B cell (primary cell): ENCODE measurements at regions not wholly inside any gene's neighbourhood (a gene's known extent, or its start where the extent isn't known, plus 50 kb on each side); places are given as distances from the start of the nearest gene placed in this dataset.

ENCODE experiments used
- ATAC-seq: fragments of 200-7000 bp; cut with Tn5 transposase; one replicate; pipeline ENCODE4 v1.10.0; 2021; ENCODE audit warnings: low read depth, mild to moderate bottlenecking, moderate number of reproducible peaks, moderate library complexity
- CTCF ChIA-PET: fragments of 350-600 bp; sonication (Branson Sonifier 250); formaldehyde crosslinking; loops from one replicate; lab custom pipeline; 2021; ENCODE audit warnings: antibody characterized with exemption, inconsistent platforms; lab: Charles Lee
- POLR2A ChIA-PET: fragments of 350-600 bp; sonication (Branson Sonifier 250); formaldehyde crosslinking; loops from one replicate; lab custom pipeline; 2021; ENCODE audit warnings: antibody characterized with exemption; lab: Charles Lee
- DNase-seq: peaks from one replicate; pipeline ENCODE4 v3.0.0; 2013
- H2AFZ ChIP-seq: 2 replicates; pipeline ENCODE4 v1.6.1; 2012; ENCODE audit warnings: mild to moderate bottlenecking, low read depth, low read length; ENCODE audit not compliant: insufficient read depth, poor library complexity, severe bottlenecking
- H3K27ac ChIP-seq, 2 donors: 1 replicate in 1 of 2; 2 replicates in 1 of 2; pipeline ENCODE4 v1.5.1; 2012 to 2013; ENCODE audit warnings: low read length in 2 of 2, mild to moderate bottlenecking in 2 of 2, moderate library complexity in 1 of 2
- H3K27me3 ChIP-seq, 4 experiments: fragments of 200-600 bp in 1 of 4; sonication (generic) in 1 of 4; replicated peaks in 1 of 4; 1 replicate in 2 of 4; 2 replicates in 2 of 4; pipeline versions ENCODE4 v1.6.1 to v1.7.0; 2013 to 2016; ENCODE audit warnings: low read length in 3 of 4, mild to moderate bottlenecking in 2 of 4, mixed read lengths in 1 of 4, moderate library complexity in 1 of 4; ENCODE audit not compliant: insufficient read depth in 4 of 4, control insufficient read depth in 3 of 4; ENCODE audit errors: control extremely low read depth in 1 of 4
- H3K36me3 ChIP-seq, 2 experiments: replicated peaks in 1 of 2; 1 replicate in 1 of 2; 2 replicates in 1 of 2; pipeline versions ENCODE4 v1.6.1 to v1.7.1; 2013; ENCODE audit warnings: low read length in 1 of 2; ENCODE audit not compliant: insufficient read depth in 2 of 2, control insufficient read depth in 1 of 2; ENCODE audit errors: control extremely low read depth in 1 of 2, extremely low read depth in 1 of 2
- H3K4me1 ChIP-seq, 2 donors: fragments of 200-600 bp in 1 of 2; sonication (generic) in 1 of 2; 1 replicate in 1 of 2; 2 replicates in 1 of 2; pipeline versions ENCODE4 v1.5.1 to v1.6.1; 2013 to 2017; ENCODE audit warnings: low read length in 2 of 2; ENCODE audit not compliant: control insufficient read depth in 2 of 2, insufficient read depth in 2 of 2
- H3K4me2 ChIP-seq: replicated peaks from 2 replicates; pipeline ENCODE3; 2012; ENCODE audit warnings: mild to moderate bottlenecking, low read depth, low read length; ENCODE audit not compliant: poor library complexity, severe bottlenecking
- H3K4me3 ChIP-seq, 5 experiments: fragments of 200-600 bp in 1 of 5; sonication (generic) in 1 of 5; 1 replicate in 3 of 5; 2 replicates in 2 of 5; pipeline versions ENCODE4 v1.5.1 to v1.7.0; 2011 to 2016; ENCODE audit warnings: low read length in 4 of 5, mild to moderate bottlenecking in 4 of 5, low read depth in 2 of 5, control low read depth in 1 of 5, moderate library complexity in 1 of 5; ENCODE audit not compliant: insufficient read depth in 1 of 5; ENCODE audit errors: control extremely low read depth in 1 of 5, extremely low read depth in 1 of 5
- H3K79me2 ChIP-seq: fragments of 200-600 bp; sonication (generic); one replicate; pipeline ENCODE4 v1.6.0; 2016; ENCODE audit warnings: low read length; ENCODE audit not compliant: control insufficient read depth, insufficient read depth
- H3K9ac ChIP-seq: fragments of 200-600 bp; sonication (generic); 2 replicates; pipeline ENCODE4 v1.6.1; 2017; ENCODE audit warnings: mild to moderate bottlenecking, low read length, moderate library complexity
- H3K9me3 ChIP-seq, 3 donors: one replicate each; pipeline versions ENCODE4 v1.6.1 to v1.7.1; 2013; ENCODE audit warnings: low read length in 2 of 3; ENCODE audit not compliant: control insufficient read depth in 2 of 3, insufficient read depth in 1 of 3; ENCODE audit errors: control extremely low read depth in 1 of 3
- H4K20me1 ChIP-seq: 2 replicates; pipeline ENCODE4 v1.6.0; 2012; ENCODE audit warnings: mild to moderate bottlenecking, low read length; ENCODE audit not compliant: insufficient read depth, control insufficient read depth, poor library complexity, severe bottlenecking
- H3K27ac Mint-ChIP-seq: one replicate; pipeline ENCODE4 v1.8.0; 2021; ENCODE audit warnings: mixed read lengths
- H3K27me3 Mint-ChIP-seq: one replicate; pipeline ENCODE4 v1.8.0; 2021; ENCODE audit warnings: mixed read lengths
- H3K4me1 Mint-ChIP-seq: one replicate; pipeline ENCODE4 v1.8.0; 2021; ENCODE audit warnings: mixed read lengths
- H3K4me3 Mint-ChIP-seq: one replicate; pipeline ENCODE4 v1.8.0; 2021; ENCODE audit warnings: mixed read lengths
- H3K9me3 Mint-ChIP-seq: one replicate; pipeline ENCODE4 v1.8.0; 2022; ENCODE audit warnings: mixed read lengths; ENCODE audit not compliant: insufficient read depth
- EZH2 ChIP-seq: IDR thresholded peaks from 2 replicates; pipeline ENCODE4 v1.6.1; 2012; ENCODE audit warnings: borderline replicate concordance, low read depth, mild to moderate bottlenecking, moderate library complexity, low read length; ENCODE audit not compliant: insufficient read depth, poor library complexity, severe bottlenecking
- WGBS: methylation state at CpG from one replicate; pipeline ENCODE4 v1.1.5; 2013; ENCODE audit warnings: missing lambda C conversion rate; ENCODE audit not compliant: insufficient coverage; 5-methylcytosine and 5-hydroxymethylcytosine counted together
- intact Hi-C: fragments of 100-400 bp; cut with micrococcal nuclease; formaldehyde crosslinking; loops from one replicate; pipeline ENCODE4 v1.10.0; 2022
- TF ChIP-seq, protein P1 (sequence below): fragments of 200-600 bp; IDR thresholded peaks from one replicate; pipeline ENCODE4 v1.8.0; 2022; ENCODE audit warnings: antibody characterized with exemption, mild to moderate bottlenecking

- WGBS: 100% methylated on average over 1 of the region's 2 CpGs
- peaks cover 0 to 5% (median 0%) of the 10 kb centered on the region in 3 donors for H3K9me3 ChIP-seq
- no peaks in the 10 kb centered on the region for H3K4me1 ChIP-seq
- peaks cover 19% of the 10 kb centered on the region for H3K27me3 Mint-ChIP-seq
- H3K27ac ChIP-seq: no peak overlapping the region
- no peak overlapping the region for H2AFZ ChIP-seq
- no peak for ATAC-seq
- no peaks in the 10 kb centered on the region for H3K79me2 ChIP-seq
- H3K27ac Mint-ChIP-seq: no peak overlapping the region
- TF ChIP-seq EZH2: no peak
- TF ChIP-seq, protein P1, sequence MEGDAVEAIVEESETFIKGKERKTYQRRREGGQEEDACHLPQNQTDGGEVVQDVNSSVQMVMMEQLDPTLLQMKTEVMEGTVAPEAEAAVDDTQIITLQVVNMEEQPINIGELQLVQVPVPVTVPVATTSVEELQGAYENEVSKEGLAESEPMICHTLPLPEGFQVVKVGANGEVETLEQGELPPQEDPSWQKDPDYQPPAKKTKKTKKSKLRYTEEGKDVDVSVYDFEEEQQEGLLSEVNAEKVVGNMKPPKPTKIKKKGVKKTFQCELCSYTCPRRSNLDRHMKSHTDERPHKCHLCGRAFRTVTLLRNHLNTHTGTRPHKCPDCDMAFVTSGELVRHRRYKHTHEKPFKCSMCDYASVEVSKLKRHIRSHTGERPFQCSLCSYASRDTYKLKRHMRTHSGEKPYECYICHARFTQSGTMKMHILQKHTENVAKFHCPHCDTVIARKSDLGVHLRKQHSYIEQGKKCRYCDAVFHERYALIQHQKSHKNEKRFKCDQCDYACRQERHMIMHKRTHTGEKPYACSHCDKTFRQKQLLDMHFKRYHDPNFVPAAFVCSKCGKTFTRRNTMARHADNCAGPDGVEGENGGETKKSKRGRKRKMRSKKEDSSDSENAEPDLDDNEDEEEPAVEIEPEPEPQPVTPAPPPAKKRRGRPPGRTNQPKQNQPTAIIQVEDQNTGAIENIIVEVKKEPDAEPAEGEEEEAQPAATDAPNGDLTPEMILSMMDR: no peak
- no peak overlapping the region for H3K4me2 ChIP-seq
- no peaks in the 10 kb centered on the region for H4K20me1 ChIP-seq
- no peak overlapping the region for H3K9ac ChIP-seq
- no peak overlapping the region for H3K4me3 ChIP-seq
- ChIA-PET CTCF (interaction anchor here (1.1 kb wide), 1 partner anchor 10 kb away, joined by 5 read pairs; no protein-coding TSS in a partner anchor), POLR2A (no interaction called here)
- H3K4me3 Mint-ChIP-seq: no peak overlapping the region
- peaks cover 0 to 3% (median 0%) of the 10 kb centered on the region in 4 experiments for H3K27me3 ChIP-seq
- H3K4me1 Mint-ChIP-seq: no peaks in the 10 kb centered on the region
- no peak for DNase-seq
- no peaks in the 10 kb centered on the region for H3K36me3 ChIP-seq
- no peaks in the 10 kb centered on the region for H3K9me3 Mint-ChIP-seq
- intact Hi-C loops: no loop called here
Measured at GRCh38 chr1:229102741-229103391, 168.0 kb upstream of the RAB4A start.

DNA sequence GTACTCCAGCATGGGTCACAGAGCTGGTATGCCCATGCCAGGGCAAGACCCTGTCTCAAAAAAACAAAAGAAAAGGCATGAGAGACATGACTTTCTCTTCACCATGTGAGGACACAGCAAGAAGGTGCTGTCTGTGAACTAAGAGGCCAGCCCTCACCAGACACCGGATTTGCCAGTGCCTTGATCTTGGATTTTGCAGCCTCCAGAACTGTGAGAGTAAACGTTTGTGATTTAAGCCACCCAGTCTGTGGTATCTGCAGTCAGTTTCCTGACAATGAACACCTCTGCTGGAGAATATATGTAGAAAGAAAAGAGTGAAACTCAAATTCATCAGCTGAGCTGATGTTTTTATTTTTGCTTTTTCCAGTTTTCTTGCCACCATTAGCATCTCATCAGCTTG is 166.3 kb upstream of the RAB4A start:
- TF ChIP-seq, protein P1: no peak
- TF ChIP-seq EZH2: no peak
- intact Hi-C loops: no loop called here
- Mint-ChIP-seq H3K9me3 (no peaks in the 10 kb centered on the region), H3K4me3 (no peak overlapping the region), H3K27me3 (peaks cover 22% of the 10 kb centered on the region), H3K27ac (no peak overlapping the region), H3K4me1 (peaks cover 2% of the 10 kb centered on the region)
- ATAC-seq: no peak
- no peak overlapping the region for H3K4me2 ChIP-seq
- H3K9me3 ChIP-seq: peaks cover 0 to 10% (median 0%) of the 10 kb centered on the region in 3 donors
- H3K36me3 ChIP-seq: no peaks in the 10 kb centered on the region
- H3K79me2 ChIP-seq: no peaks in the 10 kb centered on the region
- H2AFZ ChIP-seq: no peak overlapping the region
- H4K20me1 ChIP-seq: no peaks in the 10 kb centered on the region
- POLR2A ChIA-PET: no interaction called here
- CTCF ChIA-PET: interaction anchor here (0.9 kb wide), 1 partner anchor 26 kb away, joined by 3 read pairs; no protein-coding TSS in a partner anchor
- 85% methylated on average over 2 of the region's 2 CpGs for WGBS
- peaks cover 0 to 8% (median 0%) of the 10 kb centered on the region in 4 experiments for H3K27me3 ChIP-seq
- H3K27ac ChIP-seq: no peak overlapping the region
- no peak for DNase-seq
- peaks cover 6 to 11% of the 10 kb centered on the region in 2 donors for H3K4me1 ChIP-seq
- no peak overlapping the region for H3K9ac ChIP-seq
- H3K4me3 ChIP-seq: no peak overlapping the region
